ENCODE measurements at regions not wholly inside any gene's neighbourhood (a gene's known extent, or its start where the extent isn't known, plus 50 kb on each side); places are given as distances from the start of the nearest gene placed in this dataset.

GRCh38 chr12:115806000-115806399 is 471.5 kb downstream of the MED13L start:
- DNase-seq (ENCODE audit: low read depth in 2 of 2): no peak
- Histone ChIP-seq H3K79me2 (ENCODE audit: control insufficient read depth, insufficient read depth, low read length) (no peaks in the 10 kb centered on the region), H3K4me3 (replicated peaks in 1 of 4; ENCODE audit: control extremely low read depth in 1 of 4, insufficient read depth in 1 of 4, low read depth in 3 of 4, low read length in 4 of 4) (no peak overlapping the region), H3K4me1 (ENCODE audit: control insufficient read depth, extremely low read depth, insufficient read depth, low read length) (no peaks in the 10 kb centered on the region), H3K27ac (ENCODE audit: insufficient read depth, low read length) (no peak overlapping the region), H3K27me3 (ENCODE audit: control insufficient read depth, insufficient read depth, low read length) (no peaks in the 10 kb centered on the region), H2AFZ (ENCODE audit: low read length) (no peak overlapping the region), H3K9me3 (ENCODE audit: control insufficient read depth, insufficient read depth, low read depth, low read length) (no peaks in the 10 kb centered on the region), H3K9ac (ENCODE audit: insufficient read depth, low read length) (no peak overlapping the region), H4K20me1 (ENCODE audit: control insufficient read depth, extremely low read depth, insufficient read depth, low read length) (no peaks in the 10 kb centered on the region), H3K36me3 (ENCODE audit: control insufficient read depth, insufficient read depth, low read length) (no peaks in the 10 kb centered on the region), H3K4me2 (ENCODE audit: extremely low read depth, insufficient read depth, low read length) (no peak overlapping the region)
- no peak for TF ChIP-seq EZH2 (IDR thresholded peaks at IDR 0.05; ENCODE audit: low read length, missing control alignments)
- no peak for TF ChIP-seq CTCF (conservative IDR thresholded peaks at IDR 0.05 in 1 of 2, IDR thresholded peaks at IDR 0.05 in 1 of 2; ENCODE audit: low read depth in 1 of 2, low read length in 2 of 2)

GRCh38 chr12:115802767-115803166 is 474.7 kb downstream of the MED13L start:
- Histone ChIP-seq H3K4me2 (ENCODE audit: extremely low read depth, insufficient read depth, low read length) (no peak overlapping the region), H3K9ac (ENCODE audit: insufficient read depth, low read length) (no peak overlapping the region), H3K27ac (ENCODE audit: insufficient read depth, low read length) (no peak overlapping the region), H3K27me3 (ENCODE audit: control insufficient read depth, insufficient read depth, low read length) (no peaks in the 10 kb centered on the region), H3K4me3 (replicated peaks in 1 of 4; ENCODE audit: control extremely low read depth in 1 of 4, insufficient read depth in 1 of 4, low read depth in 3 of 4, low read length in 4 of 4) (no peak overlapping the region), H3K79me2 (ENCODE audit: control insufficient read depth, insufficient read depth, low read length) (no peaks in the 10 kb centered on the region), H3K9me3 (ENCODE audit: control insufficient read depth, insufficient read depth, low read depth, low read length) (no peaks in the 10 kb centered on the region), H3K4me1 (ENCODE audit: control insufficient read depth, extremely low read depth, insufficient read depth, low read length) (no peaks in the 10 kb centered on the region), H3K36me3 (ENCODE audit: control insufficient read depth, insufficient read depth, low read length) (no peaks in the 10 kb centered on the region), H4K20me1 (ENCODE audit: control insufficient read depth, extremely low read depth, insufficient read depth, low read length) (no peaks in the 10 kb centered on the region), H2AFZ (ENCODE audit: low read length) (no peak overlapping the region)
- no peak for DNase-seq (ENCODE audit: low read depth in 2 of 2)
- TF ChIP-seq CTCF (conservative IDR thresholded peaks at IDR 0.05 in 1 of 2, IDR thresholded peaks at IDR 0.05 in 1 of 2; ENCODE audit: low read depth in 1 of 2, low read length in 2 of 2): no peak
- TF ChIP-seq EZH2 (IDR thresholded peaks at IDR 0.05; ENCODE audit: low read length, missing control alignments): no peak

- TF ChIP-seq CTCF (conservative IDR thresholded peaks at IDR 0.05 in 1 of 2, IDR thresholded peaks at IDR 0.05 in 1 of 2; ENCODE audit: low read depth in 1 of 2, low read length in 2 of 2) (no peak), EZH2 (IDR thresholded peaks at IDR 0.05; ENCODE audit: low read length, missing control alignments) (no peak)
- H3K9me3 ChIP-seq (ENCODE audit: control insufficient read depth, insufficient read depth, low read depth, low read length): no peaks in the 10 kb centered on the region
- H3K4me2 ChIP-seq (ENCODE audit: extremely low read depth, insufficient read depth, low read length): no peak overlapping the region
- H3K27ac ChIP-seq (ENCODE audit: insufficient read depth, low read length): no peak overlapping the region
- no peaks in the 10 kb centered on the region for H4K20me1 ChIP-seq (ENCODE audit: control insufficient read depth, extremely low read depth, insufficient read depth, low read length)
- no peak for DNase-seq (ENCODE audit: low read depth in 2 of 2)
- no peaks in the 10 kb centered on the region for H3K79me2 ChIP-seq (ENCODE audit: control insufficient read depth, insufficient read depth, low read length)
- H3K36me3 ChIP-seq (ENCODE audit: control insufficient read depth, insufficient read depth, low read length): no peaks in the 10 kb centered on the region
- no peak overlapping the region for H3K9ac ChIP-seq (ENCODE audit: insufficient read depth, low read length)
- no peaks in the 10 kb centered on the region for H3K4me1 ChIP-seq (ENCODE audit: control insufficient read depth, extremely low read depth, insufficient read depth, low read length)
- no peak overlapping the region for H3K4me3 ChIP-seq (replicated peaks in 1 of 4; ENCODE audit: control extremely low read depth in 1 of 4, insufficient read depth in 1 of 4, low read depth in 3 of 4, low read length in 4 of 4)
- H2AFZ ChIP-seq (ENCODE audit: low read length): no peak overlapping the region
- H3K27me3 ChIP-seq (ENCODE audit: control insufficient read depth, insufficient read depth, low read length): no peaks in the 10 kb centered on the region
Observed at GRCh38 chr12:115801871-115802270, 475.6 kb downstream of the MED13L start.

All from fibroblast of lung (primary cell).